NB4 (cell line): ENCODE measurements at regions not wholly inside any gene's neighbourhood (a gene's known extent, or its start where the extent isn't known, plus 50 kb on each side); places are given as distances from the start of the nearest gene placed in this dataset.

ENCODE experiments used
- POLR2A ChIP-seq: IDR thresholded peaks from 2 replicates; pipeline ENCODE4 v1.6.1; 2011; ENCODE audit warnings: mild to moderate bottlenecking; ENCODE audit not compliant: insufficient read length; ENCODE audit errors: extremely low read depth
- TF ChIP-seq, protein P1 (sequence below): IDR thresholded peaks from one replicate; pipeline ENCODE4 v1.5.1; 2012; ENCODE audit warnings: low read depth, low read length
- TF ChIP-seq, protein P2 (sequence below): IDR thresholded peaks from 2 replicates; pipeline ENCODE4 v1.6.1; 2011; ENCODE audit warnings: low read depth, low read length

DNA sequence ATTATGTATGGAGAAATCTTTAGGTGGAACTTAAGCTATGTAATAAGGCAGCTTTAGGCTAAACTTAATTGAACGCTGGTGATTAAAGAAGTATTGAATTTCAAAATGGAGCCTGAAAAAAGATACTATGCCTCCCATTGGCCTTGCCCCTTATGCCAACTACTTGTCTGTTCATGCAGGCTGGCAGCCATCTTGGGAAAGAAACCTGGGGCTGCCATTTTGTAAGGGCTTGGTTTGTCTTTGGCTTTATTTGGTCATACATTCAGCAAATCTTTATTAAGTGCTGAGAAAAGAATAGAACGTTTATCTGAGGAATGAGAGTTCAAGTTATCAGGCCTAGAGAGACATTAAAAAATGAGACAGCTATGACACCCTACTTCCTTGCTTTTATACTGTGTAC, 231.3 kb downstream of the KCNE4 start:
- TF ChIP-seq POLR2A = no peak
- TF ChIP-seq, protein P1, sequence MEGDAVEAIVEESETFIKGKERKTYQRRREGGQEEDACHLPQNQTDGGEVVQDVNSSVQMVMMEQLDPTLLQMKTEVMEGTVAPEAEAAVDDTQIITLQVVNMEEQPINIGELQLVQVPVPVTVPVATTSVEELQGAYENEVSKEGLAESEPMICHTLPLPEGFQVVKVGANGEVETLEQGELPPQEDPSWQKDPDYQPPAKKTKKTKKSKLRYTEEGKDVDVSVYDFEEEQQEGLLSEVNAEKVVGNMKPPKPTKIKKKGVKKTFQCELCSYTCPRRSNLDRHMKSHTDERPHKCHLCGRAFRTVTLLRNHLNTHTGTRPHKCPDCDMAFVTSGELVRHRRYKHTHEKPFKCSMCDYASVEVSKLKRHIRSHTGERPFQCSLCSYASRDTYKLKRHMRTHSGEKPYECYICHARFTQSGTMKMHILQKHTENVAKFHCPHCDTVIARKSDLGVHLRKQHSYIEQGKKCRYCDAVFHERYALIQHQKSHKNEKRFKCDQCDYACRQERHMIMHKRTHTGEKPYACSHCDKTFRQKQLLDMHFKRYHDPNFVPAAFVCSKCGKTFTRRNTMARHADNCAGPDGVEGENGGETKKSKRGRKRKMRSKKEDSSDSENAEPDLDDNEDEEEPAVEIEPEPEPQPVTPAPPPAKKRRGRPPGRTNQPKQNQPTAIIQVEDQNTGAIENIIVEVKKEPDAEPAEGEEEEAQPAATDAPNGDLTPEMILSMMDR = no peak
- TF ChIP-seq, protein P2, sequence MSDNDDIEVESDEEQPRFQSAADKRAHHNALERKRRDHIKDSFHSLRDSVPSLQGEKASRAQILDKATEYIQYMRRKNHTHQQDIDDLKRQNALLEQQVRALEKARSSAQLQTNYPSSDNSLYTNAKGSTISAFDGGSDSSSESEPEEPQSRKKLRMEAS = no peak
